H1 (cell line): ENCODE measurements at regions not wholly inside any gene's neighbourhood (a gene's known extent, or its start where the extent isn't known, plus 50 kb on each side); places are given as distances from the start of the nearest gene placed in this dataset.
"Not testable (repeated sequence)": the region's sequence is repeated elsewhere in the genome, so short reads cannot be mapped to it uniquely, and the experiment has no call there.

ENCODE experiments used
- CTCF ChIA-PET: fragments of 300-600 bp; sonication (Branson Sonifier 250); formaldehyde crosslinking; loops from one replicate; lab custom pipeline; 2021; ENCODE audit not compliant: partially characterized antibody; lab: Charles Lee
- POLR2A ChIA-PET: fragments of 300-600 bp; sonication (Branson Sonifier 250); formaldehyde crosslinking; loops from one replicate; lab custom pipeline; 2021; ENCODE audit warnings: inconsistent platforms; ENCODE audit not compliant: partially characterized antibody; lab: Charles Lee
- DNase-seq, 2 experiments: peaks; one replicate each; pipeline versions ENCODE4 v3.0.0 to v3.0.0-alpha.2; 2010 to 2022; ENCODE audit warnings: low spot score in 2 of 2, low read depth in 1 of 2, mixed read lengths in 1 of 2
- FAIRE-seq: peaks from 2 replicates; lab custom pipeline; 2011; peaks lifted over from hg19 to GRCh38; lab: Jason Lieb, UNC
- H2AFZ ChIP-seq: 2 replicates; pipeline ENCODE4 v1.8.1; 2012; ENCODE audit warnings: low read length, inconsistent platforms
- H2AK5ac ChIP-seq: 2 replicates; pipeline ENCODE4 v1.6.1; 2013; ENCODE audit warnings: low read depth, low read length
- H2BK120ac ChIP-seq: replicated peaks from 2 replicates; pipeline ENCODE3; 2013; ENCODE audit warnings: low read depth, low read length, inconsistent platforms
- H2BK12ac ChIP-seq: 2 replicates; pipeline ENCODE4 v1.6.1; 2013; ENCODE audit warnings: low read depth, low read length
- H2BK15ac ChIP-seq: 2 replicates; pipeline ENCODE4 v1.6.1; 2013; ENCODE audit warnings: low read length
- H2BK20ac ChIP-seq: 2 replicates; pipeline ENCODE4 v1.6.1; 2013; ENCODE audit warnings: low read length
- H2BK5ac ChIP-seq: 2 replicates; pipeline ENCODE4 v1.6.1; 2013; ENCODE audit warnings: low read depth, low read length
- H3K14ac ChIP-seq: 2 replicates; pipeline ENCODE4 v1.6.1; 2013; ENCODE audit warnings: inconsistent platforms; ENCODE audit not compliant: insufficient read length
- H3K18ac ChIP-seq: 2 replicates; pipeline ENCODE4 v1.6.1; 2013; ENCODE audit warnings: low read length; ENCODE audit errors: extremely low read depth
- H3K23ac ChIP-seq: 2 replicates; pipeline ENCODE4 v1.6.1; 2013; ENCODE audit warnings: inconsistent platforms; ENCODE audit not compliant: insufficient read length
- H3K23me2 ChIP-seq: 2 replicates; pipeline ENCODE4 v1.6.1; 2013; ENCODE audit warnings: low read depth, low read length
- H3K27ac ChIP-seq: 2 replicates; pipeline ENCODE4 v1.6.1; 2011; ENCODE audit warnings: low read depth, low read length, inconsistent platforms
- H3K27me3 ChIP-seq, 4 experiments: replicated peaks in 1 of 4; 1 replicate in 1 of 4; 2 replicates in 3 of 4; pipeline versions ENCODE4 v1.6.1 to v1.8.1; 2011 to 2013; ENCODE audit warnings: low read length in 3 of 4, mild to moderate bottlenecking in 3 of 4, inconsistent platforms in 2 of 4, mixed read lengths in 2 of 4, moderate library complexity in 1 of 4; ENCODE audit not compliant: control insufficient read depth in 3 of 4, insufficient read depth in 3 of 4; ENCODE audit errors: extremely low read depth in 1 of 4
- H3K36me3 ChIP-seq, 4 experiments: 2 replicates each; pipeline versions ENCODE4 v1.6.1 to v1.8.1; 2011 to 2013; ENCODE audit warnings: mild to moderate bottlenecking in 4 of 4, low read length in 3 of 4, moderate library complexity in 2 of 4, control low read depth in 1 of 4, inconsistent platforms in 1 of 4; ENCODE audit not compliant: insufficient read depth in 4 of 4, control insufficient read depth in 2 of 4
- H3K4ac ChIP-seq: replicated peaks from 2 replicates; pipeline ENCODE3; 2013; ENCODE audit warnings: low read length, low read depth, mixed read lengths, inconsistent platforms; ENCODE audit not compliant: insufficient read length
- H3K4me1 ChIP-seq, 4 experiments: replicated peaks in 1 of 4; 1 replicate in 1 of 4; 2 replicates in 3 of 4; pipeline versions ENCODE4 v1.6.1 to v1.8.1; 2011 to 2013; ENCODE audit warnings: low read length in 3 of 4, inconsistent platforms in 2 of 4, mixed read lengths in 1 of 4; ENCODE audit not compliant: insufficient read depth in 4 of 4, control insufficient read depth in 3 of 4
- H3K4me2 ChIP-seq, 2 experiments: 2 replicates each; pipeline versions ENCODE4 v1.6.1 to v1.8.1; 2011 to 2013; ENCODE audit warnings: low read depth in 2 of 2, low read length in 2 of 2, control low read depth in 1 of 2, inconsistent platforms in 1 of 2, mild to moderate bottlenecking in 1 of 2; ENCODE audit not compliant: insufficient read depth in 1 of 2
- H3K4me3 ChIP-seq, 4 experiments: fragments of 200-600, 300-600 bp in 1 of 4; sonication (generic), shearing (Covaris generic), sonication (Bioruptor Twin) in 1 of 4; 2 replicates each; pipeline versions ENCODE4 v1.5.1 to v1.8.1; 2011 to 2016; ENCODE audit warnings: low read length in 4 of 4, low read depth in 3 of 4, control low read depth in 2 of 4, inconsistent platforms in 2 of 4, mild to moderate bottlenecking in 2 of 4, mixed read lengths in 1 of 4, moderate library complexity in 1 of 4; ENCODE audit not compliant: insufficient read depth in 2 of 4; ENCODE audit errors: extremely low read depth in 1 of 4
- H3K56ac ChIP-seq: replicated peaks from 2 replicates; pipeline ENCODE3; 2013; ENCODE audit warnings: low read depth, mild to moderate bottlenecking, mixed read lengths, low read length, inconsistent platforms; ENCODE audit not compliant: insufficient read length
- H3K79me1 ChIP-seq: 2 replicates; pipeline ENCODE4 v1.6.1; 2013; ENCODE audit warnings: low read depth, low read length, control low read depth
- H3K79me2 ChIP-seq, 2 experiments: 2 replicates each; pipeline versions ENCODE4 v1.6.1 to v1.8.1; 2012 to 2013; ENCODE audit warnings: low read length in 2 of 2, mild to moderate bottlenecking in 2 of 2, inconsistent platforms in 1 of 2; ENCODE audit not compliant: insufficient read depth in 2 of 2, control insufficient read depth in 1 of 2
- H3K9ac ChIP-seq, 4 experiments: replicated peaks in 1 of 4; 1 replicate in 1 of 4; 2 replicates in 3 of 4; pipeline versions ENCODE4 v1.6.1 to v1.8.1; 2011 to 2013; ENCODE audit warnings: low read depth in 3 of 4, low read length in 3 of 4, control low read depth in 2 of 4, mild to moderate bottlenecking in 2 of 4, moderate library complexity in 2 of 4, inconsistent platforms in 1 of 4; ENCODE audit errors: extremely low read depth in 1 of 4
- H3K9me3 ChIP-seq, 2 experiments: 2 replicates each; pipeline versions ENCODE4 v1.6.1 to v1.8.1; 2012 to 2013; ENCODE audit warnings: mild to moderate bottlenecking in 2 of 2, moderate library complexity in 2 of 2, control low read depth in 1 of 2, inconsistent platforms in 1 of 2, low read depth in 1 of 2, low read length in 1 of 2, mixed read lengths in 1 of 2; ENCODE audit not compliant: insufficient read depth in 2 of 2
- H4K20me1 ChIP-seq, 2 experiments: replicated peaks in 1 of 2; 2 replicates each; pipeline versions ENCODE3 to v1.8.1; 2011 to 2013; ENCODE audit warnings: inconsistent platforms in 2 of 2, low read length in 2 of 2, mild to moderate bottlenecking in 1 of 2; ENCODE audit not compliant: insufficient read depth in 2 of 2, control insufficient read depth in 1 of 2
- H4K5ac ChIP-seq: 2 replicates; pipeline ENCODE4 v1.6.1; 2013; ENCODE audit warnings: low read length, low read depth, mixed read lengths, inconsistent platforms; ENCODE audit not compliant: insufficient read length
- H4K8ac ChIP-seq: 2 replicates; pipeline ENCODE4 v1.8.0; 2013; ENCODE audit warnings: mild to moderate bottlenecking, moderate library complexity, low read length, inconsistent platforms; ENCODE audit not compliant: insufficient read depth; ENCODE audit errors: extremely low read depth
- H4K91ac ChIP-seq: replicated peaks from 2 replicates; pipeline ENCODE3; 2013; ENCODE audit warnings: low read length, mixed read lengths, inconsistent platforms; ENCODE audit not compliant: insufficient read length
- WGBS, 2 experiments: shearing (Covaris generic) in 1 of 2; methylation state at CpG; one replicate each; pipeline versions ENCODE4 v1.1.6 to v1.1.7; 2013 to 2015; ENCODE audit warnings: low lambda C conversion rate in 2 of 2, mixed read lengths in 2 of 2, inconsistent platforms in 1 of 2, low coverage in 1 of 2, missing lambda C conversion rate in 1 of 2; ENCODE audit not compliant: insufficient replicate concordance in 2 of 2, insufficient coverage in 1 of 2, insufficient read length in 1 of 2; ENCODE audit errors: extremely low coverage in 1 of 2, missing lambda C conversion rate in 1 of 2; 5-methylcytosine and 5-hydroxymethylcytosine counted together

DNA sequence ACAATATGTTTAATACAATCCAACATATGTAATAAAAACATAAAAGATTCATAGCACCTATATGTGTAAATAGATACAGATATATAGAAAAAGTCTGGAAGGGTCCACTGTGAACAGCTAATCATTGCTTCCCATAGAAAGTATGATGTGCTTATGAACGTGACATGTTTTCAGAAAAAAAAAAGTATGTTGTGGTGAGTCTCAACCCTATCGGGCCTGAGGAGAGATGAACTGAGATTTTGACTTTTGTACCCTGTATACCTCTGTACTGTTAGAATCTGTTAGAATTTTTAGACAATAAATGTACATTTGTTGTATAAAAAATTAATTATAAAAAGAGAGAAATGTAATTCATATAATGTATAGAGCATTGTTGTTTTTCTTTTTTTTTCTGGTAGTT lies 56.3 kb upstream of the DHRS4 start:
- H4K91ac ChIP-seq, H3K9ac ChIP-seq, H3K27me3 ChIP-seq, H3K18ac ChIP-seq, DNase-seq, H3K79me1 ChIP-seq, POLR2A ChIA-PET, H2AK5ac ChIP-seq, H4K8ac ChIP-seq, H3K4me1 ChIP-seq, H3K27ac ChIP-seq, H2AFZ ChIP-seq, H3K36me3 ChIP-seq, H4K5ac ChIP-seq, H3K23ac ChIP-seq, H2BK15ac ChIP-seq, H4K20me1 ChIP-seq, H3K14ac ChIP-seq, H3K4me2 ChIP-seq, H3K23me2 ChIP-seq, H2BK12ac ChIP-seq, H2BK20ac ChIP-seq, H3K79me2 ChIP-seq, H2BK120ac ChIP-seq, CTCF ChIA-PET, H3K4me3 ChIP-seq, H3K56ac ChIP-seq, H3K4ac ChIP-seq, FAIRE-seq, H2BK5ac ChIP-seq: not testable (repeated sequence)
- 80% methylated on average over 2 of the region's 2 CpGs; no CpG with 5 or more reads in 1 of the 2 experiments for WGBS, 2 experiments
- peaks cover 16 to 29% of the 10 kb centered on the region in 2 experiments for H3K9me3 ChIP-seq

DNA sequence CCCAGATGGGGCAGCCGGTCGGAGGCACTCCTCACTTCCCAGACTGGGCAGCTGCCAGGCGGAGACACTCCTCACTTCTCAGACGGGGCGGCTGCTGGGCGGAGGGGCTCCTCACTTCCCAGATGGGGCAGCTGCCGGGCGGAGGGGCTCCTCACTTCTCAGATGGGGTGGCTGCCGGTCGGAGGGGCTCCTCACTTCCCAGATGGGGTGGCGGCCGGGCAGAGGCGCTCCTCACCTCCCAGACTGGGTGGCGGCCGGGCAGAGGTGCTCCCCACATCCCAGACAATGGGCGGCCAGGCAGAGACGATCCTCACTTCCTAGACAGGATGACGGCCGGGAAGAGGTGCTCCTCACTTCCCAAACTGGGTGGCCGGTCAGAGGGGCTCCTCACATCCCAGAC lies 55.2 kb upstream of the DHRS4 start:
- POLR2A ChIA-PET, H2BK20ac ChIP-seq, H3K14ac ChIP-seq, H3K27ac ChIP-seq, H3K18ac ChIP-seq, H4K8ac ChIP-seq, H3K9ac ChIP-seq, H2BK120ac ChIP-seq, H2AK5ac ChIP-seq, H3K23me2 ChIP-seq, H3K79me2 ChIP-seq, H3K4ac ChIP-seq, H3K4me2 ChIP-seq, H2BK15ac ChIP-seq, H3K36me3 ChIP-seq, H2BK5ac ChIP-seq, H3K79me1 ChIP-seq, DNase-seq, H4K20me1 ChIP-seq, H2BK12ac ChIP-seq, H3K4me1 ChIP-seq, FAIRE-seq, H3K56ac ChIP-seq, H3K23ac ChIP-seq, H3K27me3 ChIP-seq, H2AFZ ChIP-seq, H4K5ac ChIP-seq, H4K91ac ChIP-seq, CTCF ChIA-PET, H3K4me3 ChIP-seq: not testable (repeated sequence)
- peaks cover 13 to 28% of the 10 kb centered on the region in 2 experiments for H3K9me3 ChIP-seq
- WGBS, 2 experiments: 92% methylated on average over 12 of the region's 20 CpGs; no CpG with 5 or more reads in 1 of the 2 experiments
